LNCaP clone FGC (cell line): ENCODE measurements at regions not wholly inside any gene's neighbourhood (a gene's known extent, or its start where the extent isn't known, plus 50 kb on each side); places are given as distances from the start of the nearest gene placed in this dataset.

Source experiments
- DNase-seq: peaks from one replicate; pipeline ENCODE4 v3.0.0-alpha.2; 2011; ENCODE audit warnings: low read depth
- H3K4me3 ChIP-seq: 2 replicates; pipeline ENCODE4 v1.5.1; 2011; ENCODE audit warnings: mild to moderate bottlenecking, low read depth, low read length, control low read depth
- CTCF ChIP-seq: IDR thresholded peaks from 2 replicates; pipeline ENCODE4 v1.5.1; 2012; ENCODE audit warnings: mild to moderate bottlenecking; ENCODE audit not compliant: control insufficient read depth, insufficient read depth; ENCODE audit errors: extremely low read depth

GRCh38 chr3:44117736-44118135, 124.0 kb upstream of the TOPAZ1 start:
- TF ChIP-seq CTCF = no peak
- no peak for DNase-seq
- H3K4me3 ChIP-seq = no peak overlapping the region

- H3K4me3 ChIP-seq = no peak overlapping the region
- no peak for TF ChIP-seq CTCF
- no peak for DNase-seq
Measured at GRCh38 chr3:44120721-44121582, 120.7 kb upstream of the TOPAZ1 start.

GRCh38 chr3:44125246-44125645, 116.4 kb upstream of the TOPAZ1 start:
- H3K4me3 ChIP-seq = no peak overlapping the region
- no peak for TF ChIP-seq CTCF
- no peak for DNase-seq

GRCh38 chr3:44125882-44126281, 115.8 kb upstream of the TOPAZ1 start:
- no peak for DNase-seq
- no peak overlapping the region for H3K4me3 ChIP-seq
- TF ChIP-seq CTCF = no peak

- no peak for TF ChIP-seq CTCF
- H3K4me3 ChIP-seq = no peak overlapping the region
- no peak for DNase-seq
Measured at GRCh38 chr3:44128057-44128775, 113.5 kb upstream of the TOPAZ1 start.

- TF ChIP-seq CTCF = no peak
- no peak for DNase-seq
- no peak overlapping the region for H3K4me3 ChIP-seq
Measured at GRCh38 chr3:44130249-44130648, 111.4 kb upstream of the TOPAZ1 start.
